GM21381 (cell line): ENCODE measurements at regions not wholly inside any gene's neighbourhood (a gene's known extent, or its start where the extent isn't known, plus 50 kb on each side); places are given as distances from the start of the nearest gene placed in this dataset.
"Not testable (repeated sequence)": the region's sequence is repeated elsewhere in the genome, so short reads cannot be mapped to it uniquely, and the experiment has no call there.

Source experiments
- ATAC-seq: cut with Tn5 transposase; IDR thresholded peaks from one replicate; pipeline ENCODE4 v1.9.1; 2021; ENCODE audit warnings: mild to moderate bottlenecking, moderate library complexity; ENCODE audit not compliant: unreplicated experiment

GRCh38 chr7:125299003-125299765 lies 369.6 kb upstream of the POT1 start:
- ATAC-seq: no peak

GRCh38 chr7:125279961-125280360 lies 350.3 kb upstream of the POT1 start:
- no peak for ATAC-seq

GRCh38 chr7:125278318-125278717 lies 348.7 kb upstream of the POT1 start:
- ATAC-seq: no peak

- not testable (repeated sequence) for ATAC-seq
Observed at GRCh38 chr7:125274742-125275141, 345.1 kb upstream of the POT1 start.

- ATAC-seq: not testable (repeated sequence)
Observed at GRCh38 chr7:125264174-125264856, 334.7 kb upstream of the POT1 start.

GRCh38 chr7:125258876-125259417 lies 329.3 kb upstream of the POT1 start:
- not testable (repeated sequence) for ATAC-seq

- ATAC-seq: no peak
Observed at GRCh38 chr7:125257617-125258016, 328.0 kb upstream of the POT1 start.

GRCh38 chr7:125256446-125256845 lies 326.8 kb upstream of the POT1 start:
- no peak for ATAC-seq

- ATAC-seq: no peak
Observed at GRCh38 chr7:125255810-125256209, 326.2 kb upstream of the POT1 start.

- no peak for ATAC-seq
Observed at GRCh38 chr7:125254566-125254965, 324.9 kb upstream of the POT1 start.

- no peak for ATAC-seq
Observed at GRCh38 chr7:125253452-125254190, 324.0 kb upstream of the POT1 start.

- no peak for ATAC-seq
Observed at GRCh38 chr7:125247514-125248098, 318.0 kb upstream of the POT1 start.

GRCh38 chr7:125246706-125247105 lies 317.1 kb upstream of the POT1 start:
- no peak for ATAC-seq

- no peak for ATAC-seq
Observed at GRCh38 chr7:125241548-125241947, 311.9 kb upstream of the POT1 start.

GRCh38 chr7:125222596-125222995 lies 293.0 kb upstream of the POT1 start:
- ATAC-seq: no peak

GRCh38 chr7:125218076-125218475 lies 288.5 kb upstream of the POT1 start:
- ATAC-seq: no peak

GRCh38 chr7:125201002-125201401 lies 271.4 kb upstream of the POT1 start:
- no peak for ATAC-seq

- no peak for ATAC-seq
Observed at GRCh38 chr7:125197731-125198393, 268.2 kb upstream of the POT1 start.

- no peak for ATAC-seq
Observed at GRCh38 chr7:125195156-125195555, 265.5 kb upstream of the POT1 start.

- ATAC-seq: no peak
Observed at GRCh38 chr7:125193263-125193662, 263.6 kb upstream of the POT1 start.

GRCh38 chr7:125184801-125185200 lies 255.2 kb upstream of the POT1 start:
- no peak for ATAC-seq
